Posterior cingulate gyrus (tissue), 11 donors: ENCODE measurements at regions not wholly inside any gene's neighbourhood (a gene's known extent, or its start where the extent isn't known, plus 50 kb on each side); places are given as distances from the start of the nearest gene placed in this dataset.

Experiments used
- DNase-seq, 10 donors: peaks; one replicate each; pipeline versions ENCODE4 v3.0.0 to v3.0.0-alpha.2; 2020 to 2021; ENCODE audit warnings: mixed read lengths in 3 of 10
- intact Hi-C: fragments of 100-400 bp; cut with DNase I; formaldehyde crosslinking; loops from one replicate; pipeline ENCODE4 v1.15.1; 2023

DNA sequence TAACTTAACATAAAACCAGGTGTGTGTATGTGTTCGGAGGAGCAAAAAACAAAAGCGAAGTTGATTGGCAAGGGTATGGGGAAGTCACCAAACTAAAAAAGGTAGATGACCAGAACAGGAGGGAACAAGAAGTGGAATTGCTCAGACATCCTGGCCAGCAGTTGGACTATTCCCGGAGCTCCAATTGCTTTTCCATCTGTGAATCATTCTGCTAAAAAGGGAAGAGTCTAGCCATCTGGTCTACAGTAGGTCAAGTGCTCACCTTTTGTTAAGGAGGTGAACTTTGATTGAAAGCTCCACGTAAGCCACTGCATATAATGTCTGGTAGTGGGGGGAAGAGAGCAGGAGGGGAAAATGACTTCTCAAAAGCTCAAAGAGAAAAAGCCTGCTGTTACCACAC is 50.0 kb upstream of the BET1 start:
- no peak for DNase-seq
- intact Hi-C loops: no loop called here

- DNase-seq: no peak
- intact Hi-C loops: no loop called here
These were observed 51.8 kb upstream of the BET1 start for GRCh38 chr7:94055963-94056362.

DNA sequence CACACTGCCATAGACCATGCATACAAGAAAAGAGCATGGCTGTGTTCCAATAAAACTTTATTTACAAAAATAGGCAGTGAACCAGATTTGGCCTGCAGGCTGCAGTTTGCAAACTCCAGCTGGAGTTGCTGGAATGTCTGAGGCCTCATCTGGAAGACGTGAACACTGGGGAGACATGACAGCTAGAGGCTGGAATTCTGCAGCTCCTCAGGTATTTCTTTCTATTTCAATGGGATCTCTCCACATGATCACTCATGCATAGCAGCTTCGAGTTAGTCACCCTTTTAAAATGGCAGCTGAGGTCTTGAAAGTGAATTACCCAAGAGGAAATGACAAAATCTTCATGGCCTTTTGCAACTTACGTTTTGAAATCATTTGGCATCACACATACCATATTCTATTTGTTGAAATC is 52.6 kb upstream of the BET1 start:
- DNase-seq: no peak
- intact Hi-C loops: no loop called here

DNA sequence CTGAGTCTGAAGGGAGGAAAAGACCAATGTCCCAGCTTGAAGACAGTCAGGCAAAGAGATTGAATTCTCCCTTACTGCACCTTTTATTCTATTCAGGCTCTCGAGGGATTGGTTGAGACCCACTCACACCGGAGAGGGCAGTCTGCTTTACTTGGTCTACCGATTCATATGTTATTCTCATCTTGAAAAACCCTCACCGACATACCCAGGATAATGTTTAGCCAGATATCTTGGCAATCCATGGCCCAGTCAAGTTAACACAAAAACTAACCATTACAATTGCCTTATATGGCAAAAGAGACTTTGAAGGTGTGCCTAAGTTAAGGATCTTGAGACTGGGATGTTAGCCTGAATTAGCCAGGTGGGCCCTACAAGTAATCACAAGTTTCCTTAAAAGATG is 53.8 kb upstream of the BET1 start:
- DNase-seq: no peak
- intact Hi-C loops: no loop called here

- intact Hi-C loops: no loop called here
- DNase-seq: no peak
These were observed 55.6 kb upstream of the BET1 start for GRCh38 chr7:94059746-94060145.

GRCh38 chr7:94060752-94061151 is 56.6 kb upstream of the BET1 start:
- intact Hi-C loops: no loop called here
- DNase-seq: no peak

GRCh38 chr7:94061326-94061725 is 57.2 kb upstream of the BET1 start:
- intact Hi-C loops: no loop called here
- DNase-seq: no peak

GRCh38 chr7:94062372-94062771 is 58.2 kb upstream of the BET1 start:
- intact Hi-C loops: no loop called here
- no peak for DNase-seq

DNA sequence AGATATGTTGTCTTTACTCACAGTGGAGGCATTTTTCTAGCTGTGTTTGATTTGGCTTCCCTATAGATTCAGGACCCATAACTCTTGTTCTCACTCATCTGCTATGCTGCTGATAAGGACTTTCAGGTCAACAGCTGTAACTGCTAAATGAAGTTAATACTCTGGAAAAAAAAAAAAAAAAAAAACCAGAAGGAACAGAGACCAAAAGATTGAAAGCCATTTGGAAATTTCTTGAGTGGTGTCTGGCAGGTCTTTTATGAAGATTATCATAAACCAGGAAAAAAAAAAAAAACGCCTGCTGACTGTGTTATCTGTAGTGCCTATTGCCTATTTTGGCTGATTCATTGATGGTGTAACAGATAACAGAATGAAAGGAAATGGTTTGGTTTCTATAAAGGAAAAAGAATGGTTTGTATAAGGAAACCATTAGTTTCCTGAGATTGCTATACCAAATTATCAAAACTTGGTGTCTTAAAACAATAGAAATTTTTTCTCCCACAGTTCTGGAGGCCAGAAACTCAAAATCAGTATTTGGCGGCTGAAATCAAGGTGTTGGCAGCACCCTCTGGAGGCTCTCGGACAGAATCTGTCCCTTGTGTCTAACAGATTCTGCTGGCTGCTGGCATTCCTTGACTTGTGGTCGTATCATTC is 60.5 kb upstream of the BET1 start:
- intact Hi-C loops: no loop called here
- DNase-seq: no peak

- intact Hi-C loops: no loop called here
- DNase-seq: no peak
These were observed 62.9 kb upstream of the BET1 start for GRCh38 chr7:94067047-94067446.

- intact Hi-C loops: no loop called here
- no peak for DNase-seq
These were observed 63.4 kb upstream of the BET1 start for GRCh38 chr7:94067506-94067905.

GRCh38 chr7:94069162-94069739 is 65.1 kb upstream of the BET1 start:
- no peak for DNase-seq
- intact Hi-C loops: no loop called here

DNA sequence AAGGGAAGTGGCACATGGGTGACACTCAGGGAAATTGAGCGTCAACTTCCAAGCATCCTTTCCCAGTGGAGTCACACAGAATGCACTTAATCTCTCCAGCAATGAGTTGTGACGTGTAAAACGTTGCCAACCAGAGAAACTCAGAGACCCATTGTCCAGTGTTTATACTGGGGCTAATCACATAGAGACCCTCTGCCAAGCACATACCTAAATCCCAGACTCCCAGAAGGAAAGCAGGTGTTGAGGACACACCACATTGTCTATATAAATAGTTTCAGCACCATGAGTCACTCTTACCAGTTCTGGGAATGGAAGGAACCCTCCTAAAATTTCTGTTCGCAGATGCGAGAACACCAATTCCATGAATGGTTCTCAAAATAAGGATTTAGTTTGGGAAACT is 76.4 kb upstream of the BET1 start:
- intact Hi-C loops: no loop called here
- no peak for DNase-seq

DNA sequence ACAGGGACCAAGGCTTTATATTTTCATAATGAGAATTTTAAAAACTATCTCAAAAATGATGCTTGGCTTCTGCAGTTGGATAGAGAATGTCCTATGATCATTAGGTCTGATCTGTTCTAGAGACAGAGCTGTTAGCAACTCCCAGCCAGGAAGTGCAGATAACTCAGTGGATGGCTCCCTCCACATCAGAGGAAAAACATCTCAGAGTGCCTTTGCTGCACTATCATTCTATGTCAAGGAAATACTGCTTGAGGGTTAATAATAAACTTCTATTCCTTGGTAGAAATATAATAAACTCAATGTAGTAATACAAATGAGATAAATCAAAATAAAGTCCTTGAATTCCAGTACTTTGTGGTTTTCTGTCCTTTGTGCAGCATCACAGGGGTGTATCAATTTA is 78.0 kb upstream of the BET1 start:
- intact Hi-C loops: no loop called here

DNA sequence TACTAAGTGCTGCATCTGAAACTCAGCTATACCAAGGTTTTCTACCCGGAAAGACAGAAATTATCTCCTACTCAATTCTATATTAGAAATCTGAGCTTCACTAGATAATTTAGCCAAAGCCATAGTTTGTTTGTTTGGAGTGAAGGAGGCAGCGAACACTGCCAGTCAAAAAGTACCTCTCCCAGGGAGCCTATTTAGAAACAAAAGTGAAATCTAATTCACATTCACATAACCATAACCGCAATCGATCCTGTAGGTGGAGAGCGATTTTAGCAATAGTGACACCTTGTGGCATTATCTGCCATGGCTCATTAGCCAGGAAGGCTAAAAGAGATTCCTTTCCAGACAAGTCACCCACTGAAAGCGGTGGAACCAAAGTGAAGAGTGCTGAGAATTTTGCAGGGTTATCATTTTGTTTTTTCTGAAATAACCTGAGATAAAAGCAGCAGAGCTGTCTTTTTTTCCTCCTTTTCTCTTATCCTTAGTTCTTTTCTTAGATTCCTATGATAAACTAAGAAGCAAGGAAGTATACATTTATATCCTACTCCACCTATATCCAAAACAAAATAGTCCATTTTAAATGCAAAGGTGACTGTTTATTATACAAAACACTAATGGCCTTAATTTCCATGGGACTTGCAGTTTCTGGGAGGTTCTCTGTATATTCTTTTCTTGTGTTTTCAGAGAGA is 83.7 kb upstream of the BET1 start:
- intact Hi-C loops: loop anchor here (2.0 kb wide), 1 partner anchor 185 kb away; no protein-coding TSS in a partner anchor
- DNase-seq: peak in 2 of 10 donors; percentile 16 to 27

More for the DNA sequence above, 78.0 kb upstream of the BET1 start:
- DNase-seq: no peak

DNA sequence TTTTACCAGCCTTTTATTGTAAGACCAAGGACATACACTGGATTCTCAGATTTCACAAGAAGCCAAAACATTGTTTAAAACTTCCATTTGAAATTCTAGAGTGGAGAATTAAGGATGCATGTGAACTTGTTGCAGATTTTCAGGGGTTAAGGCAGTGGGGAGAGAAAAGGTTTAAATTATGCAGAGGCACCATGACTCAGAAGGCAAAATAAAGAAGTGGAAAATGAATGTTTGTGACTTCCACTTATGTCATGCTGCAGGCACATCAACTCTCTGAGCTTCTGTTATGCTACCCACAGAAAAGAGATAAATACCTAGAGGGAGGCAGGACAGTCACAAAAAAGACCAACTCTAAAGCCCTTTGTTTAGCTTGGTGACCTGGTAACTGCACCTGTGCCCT is 84.4 kb upstream of the BET1 start:
- DNase-seq: no peak
- intact Hi-C loops: no loop called here

DNA sequence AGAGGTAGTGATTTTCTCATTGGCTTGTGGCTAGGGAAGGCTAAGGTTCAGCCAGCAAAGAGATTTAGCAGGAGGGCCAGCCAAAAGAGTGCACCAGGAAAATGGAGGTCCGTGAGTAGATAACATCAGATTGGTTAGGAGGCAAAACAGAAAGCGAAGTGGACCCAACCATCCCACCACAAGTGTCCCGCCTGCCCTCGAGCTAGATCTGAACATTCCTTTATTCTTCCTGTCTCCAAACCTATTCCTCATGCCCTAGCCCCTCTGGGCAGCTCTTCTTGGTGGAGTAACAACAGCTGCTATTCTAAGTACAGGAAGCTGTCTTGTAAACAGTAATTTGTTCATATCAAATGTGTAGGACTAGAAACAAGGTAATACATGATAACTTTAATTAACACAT is 85.7 kb upstream of the BET1 start:
- DNase-seq: no peak
- intact Hi-C loops: no loop called here

DNA sequence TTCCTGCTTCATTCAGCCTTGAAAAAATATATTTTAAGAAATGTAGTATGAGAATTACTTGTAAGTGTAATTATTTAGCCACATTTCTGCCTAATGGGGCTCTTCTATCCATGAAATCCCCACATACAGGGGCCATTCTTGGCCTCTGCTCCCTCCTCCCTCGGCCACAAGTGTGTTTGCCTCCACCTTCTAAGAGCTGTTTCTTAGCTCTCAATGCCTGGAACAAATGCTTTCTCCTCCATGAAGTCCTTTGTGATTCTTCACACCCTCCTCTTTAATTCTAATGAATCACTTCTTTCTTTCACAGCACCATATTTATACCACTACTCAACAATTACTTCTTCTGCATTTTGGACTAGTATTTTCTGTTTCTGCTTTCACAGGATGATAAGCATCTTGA is 88.8 kb upstream of the BET1 start:
- no peak for DNase-seq
- intact Hi-C loops: no loop called here

- intact Hi-C loops: no loop called here
These were observed 90.1 kb upstream of the BET1 start for GRCh38 chr7:94094298-94094697.

GRCh38 chr7:94095316-94096009 is 91.3 kb upstream of the BET1 start:
- no peak for DNase-seq
- intact Hi-C loops: no loop called here

More at GRCh38 chr7:94094298-94094697, 90.1 kb upstream of the BET1 start:
- DNase-seq: no peak

DNA sequence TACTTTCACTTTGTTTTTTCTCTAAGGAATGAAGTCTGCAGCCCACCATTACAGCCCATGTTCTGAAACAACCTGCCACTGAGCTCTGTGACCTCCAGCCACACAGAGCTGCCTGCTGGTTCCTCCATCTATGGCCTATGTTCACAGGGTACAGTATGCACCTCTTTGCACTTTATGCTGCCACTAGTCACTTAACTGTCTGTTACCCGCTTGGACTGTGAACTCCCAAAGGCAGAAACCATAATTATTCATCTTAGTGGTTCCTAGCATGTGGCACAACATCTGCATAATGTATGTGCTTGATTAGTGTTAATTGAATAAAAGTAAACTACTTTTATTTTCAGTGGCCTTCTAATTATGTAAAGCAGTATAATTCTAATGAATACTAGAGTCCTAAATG is 95.5 kb upstream of the BET1 start:
- DNase-seq: no peak
- intact Hi-C loops: no loop called here
